Testis (tissue), 2 donors: ENCODE measurements at regions not wholly inside any gene's neighbourhood (a gene's known extent, or its start where the extent isn't known, plus 50 kb on each side); places are given as distances from the start of the nearest gene placed in this dataset.

ENCODE experiments used
- DNase-seq: peaks from one replicate; pipeline ENCODE4 v3.0.0-alpha.2; 2019
- H3K27ac ChIP-seq, 2 donors: fragments of 200-600 bp; sonication (generic); one replicate each; pipeline ENCODE4 v1.5.1; 2019
- H3K27me3 ChIP-seq: fragments of 200-600 bp; sonication (generic); one replicate; pipeline ENCODE4 v1.5.1; 2019
- H3K36me3 ChIP-seq: fragments of 200-600 bp; sonication (generic); one replicate; pipeline ENCODE4 v1.5.1; 2017; ENCODE audit warnings: low read depth; ENCODE audit errors: missing control alignments
- H3K4me1 ChIP-seq: fragments of 200-600 bp; sonication (generic); one replicate; pipeline ENCODE4 v1.5.1; 2019
- H3K4me3 ChIP-seq, 2 donors: fragments of 200-600 bp; sonication (generic); one replicate each; pipeline ENCODE4 v1.5.1; 2017 to 2019
- H3K9me3 ChIP-seq: fragments of 200-600 bp; sonication (generic); one replicate; pipeline ENCODE4 v1.5.1; 2017
- CTCF ChIP-seq, 3 experiments: fragments of 450-650 bp in 2 of 3; fragments of 200-600 bp in 1 of 3; sonication (generic) in 1 of 3; IDR thresholded peaks; one replicate each; pipeline ENCODE4 v1.5.1; 2016 to 2019; ENCODE audit warnings: antibody characterized with exemption in 3 of 3, mild to moderate bottlenecking in 2 of 3, moderate library complexity in 1 of 3
- POLR2A ChIP-seq: fragments of 450-650 bp; IDR thresholded peaks from one replicate; pipeline ENCODE4 v1.6.1; 2017; ENCODE audit warnings: antibody characterized with exemption, mild to moderate bottlenecking, moderate library complexity
- WGBS, 2 donors: methylation state at CpG; one replicate each; pipeline ENCODE4 v1.1.5; 2018; 5-methylcytosine and 5-hydroxymethylcytosine counted together
- intact Hi-C: fragments of 100-400 bp; cut with DNase I; formaldehyde crosslinking; loops from one replicate; pipeline ENCODE4 v1.15.1; 2023; ENCODE audit warnings: low total_unique reads

DNA sequence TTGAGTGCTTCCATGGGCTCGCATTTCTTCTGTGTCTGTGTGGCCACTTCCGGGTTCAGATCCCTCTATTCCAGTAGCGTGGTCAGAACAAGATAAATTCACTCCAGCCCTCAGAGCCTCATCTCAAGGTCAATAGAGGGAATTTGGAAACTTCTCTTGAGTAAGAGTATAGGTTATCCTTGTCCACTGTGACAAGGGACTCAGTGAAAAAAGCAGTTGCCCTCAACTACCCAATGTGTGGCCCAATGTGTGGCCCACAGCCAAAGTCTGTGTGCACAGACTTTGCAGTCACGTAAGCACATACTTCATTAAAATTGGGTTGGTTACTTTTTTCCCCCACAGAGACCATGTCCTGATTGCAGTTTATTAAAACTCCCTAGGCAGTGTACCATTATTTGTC, 305.6 kb upstream of the SEMA6D start:
- Histone ChIP-seq H3K36me3 (no peaks in the 10 kb centered on the region), H3K4me1 (peaks cover 20% of the 10 kb centered on the region), H3K9me3 (no peaks in the 10 kb centered on the region), H3K4me3 (no peak overlapping the region), H3K27ac (no peak overlapping the region), H3K27me3 (no peaks in the 10 kb centered on the region)
- WGBS, 2 donors, result 35 to 61% methylated on average over 4 of the region's 4 CpGs
- intact Hi-C loops, result no loop called here
- DNase-seq, result no peak
- TF ChIP-seq POLR2A, result no peak
- no peak for TF ChIP-seq CTCF (IDR thresholded peaks at IDR 0.05)

DNA sequence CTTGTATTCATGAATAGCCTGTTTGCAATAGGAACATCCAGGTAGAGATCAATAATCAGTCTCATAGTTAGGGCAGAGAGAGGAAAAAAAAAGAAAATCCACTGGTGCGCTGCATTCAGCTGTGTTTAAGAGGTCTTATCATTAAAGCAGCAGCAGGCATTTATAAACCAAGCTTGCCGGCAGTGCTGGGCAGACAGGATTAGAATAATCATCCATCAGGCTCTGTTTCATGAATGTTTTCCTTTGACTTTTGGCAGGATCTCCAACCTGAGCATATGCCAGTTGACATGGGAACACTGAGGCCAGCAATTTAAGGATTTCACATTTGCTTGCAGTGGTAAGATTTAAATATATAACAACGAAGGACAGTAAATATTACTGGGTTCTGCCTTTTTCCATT, 305.2 kb upstream of the SEMA6D start:
- H3K27ac ChIP-seq, result no peak overlapping the region
- no peaks in the 10 kb centered on the region for H3K9me3 ChIP-seq
- no peak for TF ChIP-seq CTCF (IDR thresholded peaks at IDR 0.05)
- TF ChIP-seq POLR2A, result no peak
- no peak for DNase-seq
- no peaks in the 10 kb centered on the region for H3K27me3 ChIP-seq
- H3K4me3 ChIP-seq, result no peak overlapping the region
- WGBS, 2 donors, result 53 to 62% methylated on average over 3 of the region's 3 CpGs
- H3K36me3 ChIP-seq, result no peaks in the 10 kb centered on the region
- intact Hi-C loops, result no loop called here
- peaks cover 20% of the 10 kb centered on the region for H3K4me1 ChIP-seq

DNA sequence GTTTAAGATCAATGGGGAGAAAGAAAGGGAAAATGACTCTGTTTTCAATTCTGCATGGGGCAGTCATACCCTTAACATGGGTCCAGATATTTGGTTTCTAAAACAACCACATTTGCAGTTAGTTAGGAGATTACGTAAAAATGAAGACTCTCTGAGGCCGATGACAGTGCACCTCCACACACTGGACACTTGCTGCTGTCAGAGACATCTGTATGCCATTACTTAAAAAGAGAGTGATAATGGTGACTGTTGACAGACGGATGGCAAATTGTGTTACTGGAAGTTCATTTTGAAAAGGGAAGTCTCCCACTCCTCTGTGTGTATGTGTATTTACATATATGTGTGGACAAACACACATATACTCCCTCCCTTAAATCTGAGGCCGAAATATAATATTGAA, 304.5 kb upstream of the SEMA6D start:
- no peaks in the 10 kb centered on the region for H3K9me3 ChIP-seq
- intact Hi-C loops, result no loop called here
- no peak overlapping the region for H3K4me3 ChIP-seq
- H3K36me3 ChIP-seq, result no peaks in the 10 kb centered on the region
- TF ChIP-seq POLR2A (no peak), CTCF (IDR thresholded peaks at IDR 0.05) (no peak)
- 93 to 94% methylated on average over 4 of the region's 4 CpGs for WGBS, 2 donors
- DNase-seq, result no peak
- H3K4me1 ChIP-seq, result peaks cover 20% of the 10 kb centered on the region
- H3K27me3 ChIP-seq, result no peaks in the 10 kb centered on the region
- H3K27ac ChIP-seq, result no peak overlapping the region

DNA sequence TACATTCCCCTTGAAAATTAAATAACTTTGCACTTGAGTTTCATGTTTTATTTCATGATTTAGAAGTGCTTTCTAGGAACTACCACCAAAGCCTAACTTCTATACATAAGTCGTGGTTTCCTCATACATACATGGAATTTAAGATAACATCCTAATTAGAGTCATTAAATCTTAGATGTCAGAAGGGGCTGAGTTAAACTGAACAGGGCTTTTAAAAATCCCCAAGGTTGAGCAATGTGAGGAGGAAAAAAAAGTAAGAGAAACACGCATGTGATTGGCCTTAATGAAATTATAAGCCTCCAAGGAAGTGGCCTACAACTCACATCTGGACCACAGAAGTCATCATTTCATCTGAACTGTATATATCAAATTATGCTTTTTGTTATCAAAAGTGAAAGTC, 303.1 kb upstream of the SEMA6D start:
- no peak for DNase-seq
- no peaks in the 10 kb centered on the region for H3K27me3 ChIP-seq
- no peak for TF ChIP-seq CTCF (IDR thresholded peaks at IDR 0.05)
- no peak for TF ChIP-seq POLR2A
- H3K27ac ChIP-seq, result no peak overlapping the region
- peaks cover 10% of the 10 kb centered on the region for H3K4me1 ChIP-seq
- H3K4me3 ChIP-seq, result no peak overlapping the region
- intact Hi-C loops, result no loop called here
- H3K36me3 ChIP-seq, result no peaks in the 10 kb centered on the region
- 82 to 86% methylated on average over 2 of the region's 2 CpGs for WGBS, 2 donors
- H3K9me3 ChIP-seq, result no peaks in the 10 kb centered on the region

GRCh38 chr15:47415539-47415971, 301.8 kb upstream of the SEMA6D start:
- no peaks in the 10 kb centered on the region for H3K9me3 ChIP-seq
- no peak overlapping the region for H3K4me3 ChIP-seq
- no peaks in the 10 kb centered on the region for H3K4me1 ChIP-seq
- no peak overlapping the region for H3K27ac ChIP-seq
- no peaks in the 10 kb centered on the region for H3K27me3 ChIP-seq
- no peak for DNase-seq
- H3K36me3 ChIP-seq, result no peaks in the 10 kb centered on the region
- intact Hi-C loops, result no loop called here
- TF ChIP-seq POLR2A, result no peak
- no peak for TF ChIP-seq CTCF (IDR thresholded peaks at IDR 0.05)
- 90 to 100% methylated on average over 1 of the region's 1 CpG for WGBS, 2 donors
